IPS-18c (cell line): ENCODE measurements at regions not wholly inside any gene's neighbourhood (a gene's known extent, or its start where the extent isn't known, plus 50 kb on each side); places are given as distances from the start of the nearest gene placed in this dataset.

Source experiments
- H3K4me3 ChIP-seq: 2 replicates; pipeline ENCODE4 v1.7.0; 2013; ENCODE audit warnings: low read depth, mild to moderate bottlenecking, low read length, moderate library complexity; ENCODE audit not compliant: insufficient read depth
- H3K9me3 ChIP-seq: one replicate; pipeline ENCODE4 v1.6.1; 2013; ENCODE audit warnings: mild to moderate bottlenecking, low read length, moderate library complexity; ENCODE audit not compliant: control insufficient read depth, insufficient read depth

DNA sequence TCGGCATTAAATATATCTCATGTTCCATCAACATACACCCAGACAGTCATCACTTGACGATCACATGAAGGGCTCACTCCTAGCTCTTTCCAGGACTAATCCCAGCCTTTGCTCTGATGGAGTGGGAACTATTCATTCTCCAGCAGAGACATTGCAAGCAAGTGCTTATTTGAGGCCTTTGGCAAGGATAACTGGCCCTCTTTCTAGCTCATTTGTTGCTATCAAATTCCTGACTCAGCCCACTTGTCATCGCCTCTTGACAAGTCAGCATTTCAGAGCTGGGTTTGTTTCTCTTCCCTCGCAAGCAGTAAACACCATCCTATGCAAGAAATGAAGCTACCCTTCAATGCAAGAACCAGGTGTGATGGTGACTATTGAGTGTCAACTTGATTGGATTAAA is 1165.7 kb upstream of the AUTS2 start:
- Histone ChIP-seq H3K9me3 (peaks cover 25% of the 10 kb centered on the region), H3K4me3 (no peak overlapping the region)

DNA sequence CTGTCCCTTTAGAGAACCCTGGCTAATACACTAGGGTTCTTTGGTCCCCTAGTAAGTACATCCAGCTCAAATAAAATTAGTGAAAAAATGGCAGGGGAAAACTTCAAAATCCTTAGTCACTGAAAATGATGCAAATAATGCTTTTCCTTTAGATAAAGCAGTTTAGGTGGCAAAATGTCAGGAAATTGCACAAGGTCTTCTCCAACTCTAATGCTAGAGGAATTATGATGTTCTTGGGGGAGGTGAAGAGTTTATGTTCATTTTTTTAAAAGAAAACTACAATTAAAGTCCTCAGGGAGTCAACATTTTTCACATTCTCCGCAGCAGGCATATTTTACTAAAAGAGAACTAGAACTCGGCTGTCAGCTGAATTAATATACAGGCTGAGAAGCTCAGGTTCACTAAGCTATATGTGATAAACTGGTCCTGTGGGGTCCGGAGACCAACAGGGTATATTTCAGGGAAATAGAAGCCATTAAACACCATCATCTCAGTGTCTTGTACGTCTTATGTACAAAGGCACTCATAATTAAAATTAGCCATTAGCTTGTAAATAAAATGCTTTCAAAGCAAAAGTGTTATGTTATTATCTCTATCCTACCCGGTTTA is 1164.7 kb upstream of the AUTS2 start:
- H3K4me3 ChIP-seq = no peak overlapping the region
- peaks cover 20% of the 10 kb centered on the region for H3K9me3 ChIP-seq

DNA sequence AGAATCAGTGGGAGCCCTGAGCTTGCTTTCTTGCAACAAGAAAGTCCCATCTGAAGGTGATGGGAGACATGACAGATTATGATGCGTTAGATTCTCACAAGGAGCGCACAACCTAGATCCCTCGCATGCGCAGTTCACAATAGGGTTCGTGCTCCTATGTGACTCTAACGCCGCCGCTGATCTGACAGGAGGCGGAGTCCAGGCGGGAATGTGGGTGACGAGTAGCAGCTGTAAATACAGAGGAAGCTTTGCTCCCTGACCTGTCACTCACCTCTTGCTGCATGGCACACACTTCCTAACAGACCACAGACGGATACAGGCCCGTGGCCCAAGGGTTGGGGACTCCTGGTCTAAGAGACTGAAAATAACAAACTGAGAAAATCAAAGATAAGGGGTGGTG is 1163.4 kb upstream of the AUTS2 start:
- H3K4me3 ChIP-seq = no peak overlapping the region

DNA sequence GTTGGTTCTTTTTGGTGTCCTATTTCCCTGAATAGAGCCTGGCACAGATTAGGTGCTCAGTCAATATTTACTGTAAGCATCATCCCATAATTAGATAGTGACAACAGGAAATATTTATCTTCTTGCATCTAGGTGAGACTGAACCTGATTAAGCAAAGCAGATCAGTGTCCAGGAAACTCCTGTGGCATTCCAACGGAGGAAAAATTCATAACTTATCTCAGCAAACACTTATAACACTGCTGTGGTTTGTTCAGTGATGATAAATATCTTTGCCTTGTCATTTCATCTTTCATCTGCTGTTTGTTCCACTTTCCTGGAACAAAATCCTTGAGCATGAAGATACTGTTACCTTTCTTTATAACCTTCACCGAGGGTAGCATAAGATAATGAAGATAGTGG is 1160.3 kb upstream of the AUTS2 start:
- no peak overlapping the region for H3K4me3 ChIP-seq

More for the DNA sequence above, 1163.4 kb upstream of the AUTS2 start:
- H3K9me3 ChIP-seq = peaks cover 21% of the 10 kb centered on the region

DNA sequence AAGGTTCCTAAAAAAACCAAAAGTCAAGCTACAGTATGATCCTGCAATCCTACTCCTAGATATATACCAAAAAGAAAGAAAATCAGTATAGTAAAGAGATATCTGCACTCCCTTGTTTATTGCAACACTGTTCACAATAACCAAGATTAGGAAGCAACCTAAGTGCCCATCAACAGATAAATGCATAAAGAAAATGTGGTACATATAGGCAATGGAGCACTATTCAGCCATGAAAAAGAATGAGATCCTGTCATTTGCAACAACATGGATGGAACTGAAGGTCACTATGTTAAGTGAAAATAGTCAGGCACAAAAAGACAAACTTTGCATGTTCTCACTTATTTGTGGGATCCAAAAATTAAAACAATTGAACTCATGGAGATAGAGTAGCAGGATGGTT is 1159.5 kb upstream of the AUTS2 start:
- Histone ChIP-seq H3K4me3 (no peak overlapping the region), H3K9me3 (peaks cover 20% of the 10 kb centered on the region)

More for the DNA sequence above, 1160.3 kb upstream of the AUTS2 start:
- H3K9me3 ChIP-seq = peaks cover 20% of the 10 kb centered on the region

DNA sequence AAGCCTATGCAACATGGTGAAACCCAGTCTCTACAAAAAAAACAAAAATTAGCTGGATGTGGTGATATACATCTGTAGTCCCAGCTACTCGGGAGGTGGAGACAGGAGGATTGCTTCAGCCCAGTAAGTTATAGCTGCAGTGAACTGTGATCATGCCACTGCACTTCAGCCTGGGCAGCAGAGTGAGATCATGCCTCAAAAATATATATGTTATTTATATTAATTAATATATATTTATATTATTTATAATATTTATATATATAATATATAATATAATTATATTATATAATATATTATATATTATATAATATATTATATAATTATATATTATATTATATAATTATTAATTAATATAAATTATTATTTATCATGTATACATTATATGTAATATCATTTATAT is 1158.4 kb upstream of the AUTS2 start:
- H3K9me3 ChIP-seq = peaks cover 17% of the 10 kb centered on the region
- no peak overlapping the region for H3K4me3 ChIP-seq

DNA sequence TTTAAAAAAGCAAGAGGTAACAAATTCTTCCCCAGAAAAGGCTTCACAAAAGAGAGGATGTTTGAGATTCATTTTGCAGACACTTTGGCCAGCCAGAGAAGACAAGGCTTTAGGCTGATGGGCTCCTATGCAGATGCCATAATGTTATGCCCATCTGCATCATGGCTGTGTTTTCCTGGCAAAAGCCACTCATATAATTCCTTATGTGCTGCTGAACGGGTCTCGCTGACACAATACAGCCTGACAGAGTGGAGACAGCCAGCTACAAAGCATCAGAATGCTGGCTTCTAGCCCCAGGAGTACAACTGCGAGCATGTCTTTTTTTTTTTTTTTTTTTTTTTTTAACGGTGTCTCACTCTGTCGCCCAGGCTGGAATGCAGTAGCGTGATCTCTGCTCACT is 1157.4 kb upstream of the AUTS2 start:
- no peak overlapping the region for H3K4me3 ChIP-seq

DNA sequence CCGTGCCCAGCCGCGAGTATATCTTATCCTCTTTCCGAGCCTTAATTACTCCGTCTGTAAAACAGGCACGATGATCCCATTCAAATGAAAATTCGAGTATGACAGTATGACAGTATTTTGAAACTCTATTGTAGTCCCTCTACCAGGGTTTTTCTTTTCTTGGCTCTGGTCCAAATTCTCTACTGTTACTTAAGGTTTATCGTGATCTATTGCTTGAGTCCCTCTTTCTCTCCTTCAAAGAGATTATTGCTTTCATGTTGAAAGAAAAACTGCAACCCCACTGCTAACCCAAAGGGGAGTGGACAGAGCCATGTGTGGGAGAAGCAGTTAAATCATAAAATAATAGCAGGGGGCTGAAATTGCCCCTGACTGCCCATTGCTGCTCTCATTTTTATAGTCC is 1156.6 kb upstream of the AUTS2 start:
- Histone ChIP-seq H3K4me3 (no peak overlapping the region; the same call in 1 of the 2 replicates), H3K9me3 (peaks cover 16% of the 10 kb centered on the region)

More for the DNA sequence above, 1157.4 kb upstream of the AUTS2 start:
- peaks cover 15% of the 10 kb centered on the region for H3K9me3 ChIP-seq

DNA sequence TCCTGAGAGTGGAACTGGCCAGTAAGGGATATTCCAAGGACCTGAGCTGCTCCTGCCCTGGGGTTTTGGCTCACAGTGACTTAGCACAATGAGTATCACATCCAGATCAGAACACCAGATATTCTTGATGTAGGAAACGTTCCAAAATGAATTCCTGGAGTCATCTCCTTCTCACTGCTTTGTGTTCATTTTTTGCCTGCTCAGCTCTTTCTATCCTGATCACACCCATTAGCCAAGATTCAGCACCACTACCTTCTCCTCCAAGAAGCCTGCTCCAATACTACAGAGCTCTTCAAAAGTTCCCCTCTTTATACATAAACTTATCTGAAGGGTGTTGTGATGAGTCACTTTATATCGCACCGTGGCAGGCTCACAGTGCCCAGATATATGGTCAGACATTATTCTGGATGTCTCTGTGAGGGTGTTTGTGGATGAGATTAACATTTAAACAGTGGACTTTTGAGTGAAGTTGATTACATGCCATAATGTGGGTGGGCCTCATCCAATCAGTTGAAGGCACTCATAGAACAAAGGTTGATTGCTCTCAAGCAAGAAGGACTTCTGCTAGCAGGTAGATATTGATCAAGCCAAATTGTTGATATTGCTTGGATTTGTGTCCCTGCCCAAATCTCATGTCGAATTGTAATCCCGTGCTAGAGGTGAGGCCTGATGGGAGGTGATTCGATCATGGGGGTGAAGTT is 1155.2 kb upstream of the AUTS2 start:
- Histone ChIP-seq H3K9me3 (peaks cover 20% of the 10 kb centered on the region), H3K4me3 (no peak overlapping the region)

DNA sequence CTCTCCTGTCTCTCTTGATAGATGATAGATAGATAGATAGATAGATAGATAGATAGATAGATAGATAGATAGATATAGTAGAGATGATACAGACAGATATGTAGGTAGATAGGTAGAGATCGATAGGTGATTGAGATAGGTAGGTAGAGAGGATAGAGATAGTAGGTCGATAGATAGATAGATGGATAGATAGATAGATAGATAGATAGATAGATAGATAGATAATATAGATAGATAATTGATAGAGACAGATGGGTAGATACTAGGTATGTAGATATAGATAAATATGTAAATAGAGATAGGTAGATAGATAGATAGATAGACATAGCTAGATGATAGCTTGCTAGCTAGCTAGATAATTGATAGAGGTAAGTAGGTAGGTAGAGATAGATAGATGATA is 1154.2 kb upstream of the AUTS2 start:
- Histone ChIP-seq H3K4me3 (no peak overlapping the region), H3K9me3 (peaks cover 20% of the 10 kb centered on the region)

DNA sequence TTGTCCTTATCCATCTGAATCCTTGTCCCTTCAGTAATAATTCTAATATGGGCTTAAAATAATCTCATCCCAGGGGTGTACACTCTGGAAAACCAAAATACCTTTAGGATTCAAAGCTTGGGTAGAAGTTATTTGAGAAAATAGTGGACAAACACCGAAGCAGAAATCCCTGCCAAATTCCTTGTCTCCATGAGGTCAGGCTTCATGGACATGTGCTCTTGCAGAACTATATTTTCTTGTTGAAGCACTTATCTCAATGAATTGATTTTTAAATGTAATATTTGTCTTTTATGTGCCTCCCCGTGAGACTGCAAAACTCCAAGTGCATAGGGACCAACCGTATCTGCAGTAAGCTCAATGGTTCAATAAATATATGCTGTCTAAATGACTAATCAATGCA is 1153.3 kb upstream of the AUTS2 start:
- Histone ChIP-seq H3K9me3 (peaks cover 16% of the 10 kb centered on the region), H3K4me3 (no peak overlapping the region)

DNA sequence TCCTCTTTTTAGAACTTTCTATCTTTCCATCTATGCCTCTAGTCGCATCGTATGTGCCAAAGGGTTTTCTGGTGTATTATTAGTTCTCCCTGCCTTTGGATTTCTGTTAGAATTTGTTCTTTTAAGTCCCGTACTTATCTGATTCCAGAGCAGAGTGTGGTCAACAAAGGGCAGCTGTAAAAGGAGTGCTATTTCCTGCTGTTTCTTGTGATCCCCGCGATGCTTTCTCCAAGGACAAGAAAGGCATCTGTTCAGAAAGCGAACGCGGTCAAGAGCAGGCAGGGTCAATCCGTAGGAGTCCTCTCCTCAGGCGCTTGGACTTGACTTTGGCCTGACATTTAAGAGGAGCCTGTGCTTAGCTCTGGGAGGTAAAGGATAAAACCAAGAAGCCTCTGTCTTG is 1152.1 kb upstream of the AUTS2 start:
- Histone ChIP-seq H3K9me3 (peaks cover 17% of the 10 kb centered on the region), H3K4me3 (no peak overlapping the region)

DNA sequence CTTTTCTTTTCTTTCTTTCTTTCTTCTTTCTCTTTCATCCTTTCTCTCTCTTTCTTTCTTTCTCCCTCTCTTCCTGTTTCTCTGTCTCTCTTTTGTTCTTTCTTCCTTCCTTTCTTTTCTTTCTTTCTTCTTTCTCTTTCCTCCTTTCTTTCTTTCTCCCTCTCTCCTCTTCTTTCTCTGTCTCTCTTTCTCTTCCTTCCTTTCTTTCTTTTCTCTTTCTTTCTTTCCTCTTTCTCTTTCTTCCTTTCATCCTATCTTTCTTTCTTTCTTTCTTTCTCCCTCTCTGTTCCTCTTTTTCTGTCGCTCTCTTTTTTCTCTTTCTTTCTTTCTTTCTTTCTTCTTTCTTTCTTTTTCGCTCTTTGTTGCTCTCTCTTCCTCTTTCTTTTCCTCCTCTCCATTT is 1149.2 kb upstream of the AUTS2 start:
- Histone ChIP-seq H3K9me3 (peaks cover 23% of the 10 kb centered on the region), H3K4me3 (no peak overlapping the region)

DNA sequence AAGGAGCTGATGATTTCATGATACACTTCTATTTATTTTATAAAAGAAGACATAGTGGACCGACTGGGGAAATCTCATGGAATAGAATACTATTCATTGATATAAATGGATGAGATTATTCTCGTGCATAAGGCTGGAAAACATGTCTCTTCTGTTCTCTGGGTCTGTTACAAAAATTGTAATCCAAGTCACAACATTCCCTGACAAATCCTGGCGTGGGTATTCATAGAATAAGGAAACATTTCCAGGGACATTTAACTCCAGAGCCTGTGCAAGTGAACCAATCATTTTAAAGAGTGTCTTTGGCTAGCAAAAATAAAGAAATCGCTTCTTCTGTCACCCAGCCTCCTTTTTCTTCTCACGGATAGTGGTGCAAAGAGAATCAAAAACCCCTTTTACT is 1148.5 kb upstream of the AUTS2 start:
- Histone ChIP-seq H3K9me3 (peaks cover 20% of the 10 kb centered on the region), H3K4me3 (no peak overlapping the region)

DNA sequence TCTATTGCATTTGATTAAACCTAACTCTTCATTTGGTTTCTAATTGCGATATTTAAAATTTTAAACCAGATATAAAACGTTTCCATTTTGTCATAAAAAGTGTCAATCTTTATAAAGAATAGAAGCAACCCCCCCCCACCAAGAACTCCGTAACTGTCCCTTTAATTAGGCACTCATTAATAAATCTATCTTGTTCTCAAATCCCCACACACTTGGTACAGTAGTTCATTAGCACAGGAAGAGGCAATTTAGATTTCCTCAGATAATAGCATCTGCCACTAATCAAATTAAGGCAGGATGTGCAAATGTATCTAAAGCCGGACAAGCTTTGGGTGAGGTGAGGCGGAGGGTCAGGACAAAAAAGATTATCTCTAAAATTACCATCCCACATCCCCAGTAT is 1143.3 kb upstream of the AUTS2 start:
- H3K4me3 ChIP-seq = no peak overlapping the region

DNA sequence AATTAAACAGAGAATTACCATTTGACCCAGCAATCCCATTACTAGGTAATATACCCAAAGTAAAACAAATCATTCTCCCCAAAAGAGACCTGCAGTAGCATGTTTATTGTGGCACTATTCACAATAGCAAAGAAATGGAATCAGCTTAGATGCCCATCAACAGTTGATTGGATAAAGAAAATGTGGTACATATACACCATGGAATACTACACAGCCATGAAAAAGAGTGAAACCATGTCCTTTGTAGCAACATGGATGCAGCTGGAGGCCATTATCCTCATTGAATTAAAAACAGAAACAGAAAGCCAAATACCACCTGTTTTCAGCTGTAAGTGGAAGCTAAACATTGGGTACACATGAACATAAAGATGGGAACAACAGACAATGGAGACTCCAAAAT is 1141.8 kb upstream of the AUTS2 start:
- H3K9me3 ChIP-seq = peaks cover 19% of the 10 kb centered on the region
- no peak overlapping the region for H3K4me3 ChIP-seq

More for the DNA sequence above, 1143.3 kb upstream of the AUTS2 start:
- H3K9me3 ChIP-seq = peaks cover 17% of the 10 kb centered on the region

DNA sequence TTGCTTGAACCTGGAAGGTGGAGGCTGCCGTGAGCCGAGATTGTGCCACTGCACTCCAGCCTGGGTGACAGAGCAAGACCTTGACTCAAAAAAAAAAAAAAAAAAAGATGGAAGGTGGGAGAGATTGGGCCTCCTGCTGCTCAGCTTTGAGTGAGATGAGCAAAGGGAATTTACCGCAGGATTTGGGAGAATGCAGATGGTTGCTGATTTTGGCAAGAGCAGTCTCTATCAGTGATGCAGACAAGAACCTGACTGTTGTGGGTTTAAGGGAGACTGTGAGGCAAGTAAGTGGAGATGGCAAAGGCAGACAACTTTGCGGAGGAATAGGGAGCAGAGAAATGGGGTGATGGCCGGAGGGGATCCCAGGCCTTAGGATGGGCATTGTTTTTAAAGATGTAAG is 1140.8 kb upstream of the AUTS2 start:
- Histone ChIP-seq H3K4me3 (no peak overlapping the region), H3K9me3 (peaks cover 26% of the 10 kb centered on the region)

DNA sequence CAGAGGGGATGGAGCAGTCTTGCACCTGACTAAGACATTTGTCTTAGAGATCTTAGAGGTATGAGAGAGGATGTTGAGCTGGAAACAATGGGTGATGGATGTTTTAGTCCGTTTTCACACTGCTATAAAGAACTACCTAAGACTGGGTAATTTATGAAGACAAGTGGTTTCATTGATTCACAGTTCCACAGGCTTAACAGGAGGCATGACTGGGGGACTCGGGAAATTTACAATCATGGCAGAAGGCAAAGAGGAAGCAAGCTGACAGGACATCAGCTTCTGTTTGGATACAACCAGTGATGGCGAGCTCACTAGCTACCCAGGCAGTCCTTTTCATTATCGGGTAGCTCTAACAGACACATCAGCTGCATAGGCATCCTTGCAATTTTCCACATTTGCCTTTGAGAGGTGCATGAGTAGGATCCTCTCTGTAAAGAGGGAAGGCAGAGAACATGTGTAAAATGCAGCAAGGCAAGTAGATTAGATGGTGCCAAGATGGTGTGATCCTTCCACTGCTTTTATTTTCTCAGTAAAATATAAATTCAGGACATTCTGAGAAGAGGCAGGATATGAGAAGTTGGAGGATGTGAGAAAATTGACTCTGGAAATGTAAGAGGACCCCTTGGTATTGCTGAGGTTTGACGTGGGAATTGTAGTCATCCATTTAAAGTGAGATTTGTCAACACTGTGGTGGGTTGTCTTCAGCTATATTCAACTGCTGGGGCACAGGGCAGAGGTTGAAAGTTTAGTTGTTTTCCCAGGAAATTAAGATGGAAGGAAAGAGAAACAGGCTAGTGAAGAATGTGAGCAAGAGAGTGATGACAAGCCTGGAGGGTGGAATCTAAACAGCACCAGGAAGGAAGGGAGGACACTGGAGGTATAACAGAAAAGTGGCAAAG is 1140.0 kb upstream of the AUTS2 start:
- H3K9me3 ChIP-seq = peaks cover 21% of the 10 kb centered on the region
- H3K4me3 ChIP-seq = no peak overlapping the region
